Skeletal muscle tissue (tissue), 3 donors: ENCODE measurements at regions not wholly inside any gene's neighbourhood (a gene's known extent, or its start where the extent isn't known, plus 50 kb on each side); places are given as distances from the start of the nearest gene placed in this dataset.
"Not testable (repeated sequence)": the region's sequence is repeated elsewhere in the genome, so short reads cannot be mapped to it uniquely, and the experiment has no call there.

Experiments
- H3K27ac ChIP-seq: one replicate; pipeline ENCODE4 v1.7.0; 2013; ENCODE audit warnings: mild to moderate bottlenecking, low read depth, low read length, inconsistent platforms
- H3K27me3 ChIP-seq, 3 donors: one replicate each; pipeline ENCODE4 v1.7.0; 2013; ENCODE audit warnings: low read length in 3 of 3; ENCODE audit not compliant: control insufficient read depth in 3 of 3, insufficient read depth in 3 of 3
- H3K36me3 ChIP-seq, 3 donors: one replicate each; pipeline ENCODE4 v1.7.0; 2013; ENCODE audit warnings: low read length in 3 of 3; ENCODE audit not compliant: control insufficient read depth in 3 of 3, insufficient read depth in 3 of 3
- H3K4me1 ChIP-seq, 3 donors: one replicate each; pipeline ENCODE4 v1.7.0; 2013; ENCODE audit warnings: low read length in 3 of 3, mild to moderate bottlenecking in 3 of 3; ENCODE audit not compliant: control insufficient read depth in 3 of 3, insufficient read depth in 3 of 3
- H3K4me3 ChIP-seq, 3 donors: one replicate each; pipeline ENCODE4 v1.7.0; 2013; ENCODE audit warnings: low read length in 3 of 3
- H3K9ac ChIP-seq, 3 donors: one replicate each; pipeline ENCODE4 v1.7.0; 2013; ENCODE audit warnings: low read length in 3 of 3, mild to moderate bottlenecking in 3 of 3, moderate library complexity in 2 of 3, low read depth in 1 of 3
- H3K9me3 ChIP-seq, 3 donors: one replicate each; pipeline ENCODE4 v1.7.0; 2013; ENCODE audit warnings: low read length in 3 of 3; ENCODE audit not compliant: control insufficient read depth in 3 of 3
- donor health status: Osteomylitis.

DNA sequence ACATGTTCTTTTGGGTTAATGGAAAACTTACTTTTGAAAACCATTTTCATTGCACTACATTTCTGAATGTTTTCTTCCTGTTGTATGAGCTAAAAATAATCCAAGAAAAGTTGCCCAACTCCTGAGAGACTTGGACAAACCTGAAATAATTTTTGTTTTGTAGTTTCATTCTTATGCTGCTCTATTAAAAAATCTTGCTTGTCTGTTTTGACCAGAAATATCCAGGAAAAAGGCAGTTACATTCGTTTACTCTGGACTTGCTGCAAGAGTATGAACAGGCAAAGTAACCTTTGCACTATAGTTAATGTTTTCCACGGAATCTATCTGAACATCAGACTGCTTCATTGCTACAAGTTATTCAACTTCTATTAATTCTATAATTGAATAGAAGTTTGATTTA lies 200.1 kb upstream of the DAB2 start:
- no peak overlapping the region for H3K27ac ChIP-seq
- H3K4me1 ChIP-seq: no peaks in the 10 kb centered on the region
- no peaks in the 10 kb centered on the region for H3K36me3 ChIP-seq
- no peaks in the 10 kb centered on the region for H3K9me3 ChIP-seq
- H3K9ac ChIP-seq: no peak overlapping the region
- H3K4me3 ChIP-seq: no peak overlapping the region
- no peaks in the 10 kb centered on the region for H3K27me3 ChIP-seq

DNA sequence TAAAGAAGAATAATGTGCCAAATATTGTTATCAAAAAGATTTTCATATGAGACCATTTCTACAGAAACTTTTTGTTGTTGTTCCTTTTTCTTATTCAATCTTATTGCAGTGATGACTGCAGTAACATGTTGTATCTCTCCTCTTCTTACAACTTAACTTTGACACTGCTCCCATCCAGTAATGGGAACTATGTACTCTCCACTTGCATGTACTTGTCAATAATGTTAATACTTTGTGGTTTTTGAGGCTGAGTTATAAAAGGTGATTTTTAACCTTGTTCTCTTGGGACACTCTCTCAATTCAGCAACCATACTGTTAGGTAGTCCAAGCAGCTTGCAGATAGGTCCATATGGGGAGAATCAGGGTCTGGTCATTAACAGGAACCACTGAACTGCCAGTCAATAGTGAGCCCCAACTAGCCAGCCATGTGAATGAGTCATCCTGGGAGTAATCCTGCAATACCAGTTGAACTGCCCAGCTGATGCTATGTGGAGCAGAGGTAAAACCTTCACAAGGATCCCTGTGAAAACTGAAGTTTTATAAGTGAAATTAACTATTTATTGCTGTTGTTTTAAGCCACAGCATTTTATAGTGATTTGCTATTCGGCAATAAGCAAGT lies 199.6 kb upstream of the DAB2 start:
- Histone ChIP-seq H3K9ac (no peak overlapping the region), H3K27me3 (no peaks in the 10 kb centered on the region), H3K9me3 (no peaks in the 10 kb centered on the region), H3K4me1 (no peaks in the 10 kb centered on the region), H3K36me3 (no peaks in the 10 kb centered on the region), H3K4me3 (no peak overlapping the region), H3K27ac (no peak overlapping the region)

DNA sequence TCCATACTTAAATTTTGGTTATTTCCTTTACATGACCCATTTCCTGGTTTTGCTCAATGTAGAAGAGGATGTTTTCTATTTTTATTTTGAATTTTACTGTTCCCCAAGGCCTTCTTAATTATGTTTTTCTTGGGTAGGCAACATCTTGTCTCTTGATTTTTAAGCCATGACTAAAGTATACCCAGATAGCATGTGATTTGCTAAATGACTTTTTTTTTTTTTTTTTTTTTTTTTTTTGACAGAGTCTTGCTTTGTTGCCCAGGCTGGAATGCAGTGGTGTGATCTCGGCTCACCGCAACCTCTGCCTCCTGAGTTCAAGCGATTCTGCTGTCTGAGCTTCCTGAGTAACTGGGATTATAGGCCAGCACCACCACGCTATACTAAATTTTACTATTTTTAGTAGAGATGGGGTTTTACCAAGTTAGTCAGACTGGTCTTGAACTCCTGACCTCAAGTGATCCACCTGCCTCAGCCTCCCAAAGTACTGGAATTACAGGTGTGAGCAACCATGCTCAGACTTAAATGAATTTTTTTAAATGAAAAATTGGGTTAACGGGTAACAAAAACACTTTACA lies 198.6 kb upstream of the DAB2 start:
- Histone ChIP-seq H3K36me3 (no peaks in the 10 kb centered on the region), H3K4me1 (no peaks in the 10 kb centered on the region), H3K27me3 (no peaks in the 10 kb centered on the region)

DNA sequence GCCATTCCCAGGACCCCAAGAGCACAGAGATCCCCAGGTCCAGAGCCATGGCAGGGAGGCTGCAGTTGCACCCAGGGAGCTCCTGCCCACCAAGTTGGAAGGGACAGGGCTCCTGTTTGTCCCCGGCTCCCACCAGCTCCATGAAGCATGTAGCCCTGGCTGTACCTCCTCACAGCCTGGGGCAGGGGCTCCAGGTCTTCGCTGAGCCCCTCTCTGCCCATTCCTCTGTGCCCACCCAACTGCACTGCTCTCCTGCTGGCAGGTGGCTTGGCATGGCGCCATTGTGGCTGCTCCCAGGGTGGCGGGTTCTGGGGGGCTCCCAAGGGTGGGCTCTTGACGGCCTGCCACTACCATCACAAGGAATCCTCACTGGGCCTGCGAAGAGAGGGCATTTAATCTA lies 197.5 kb upstream of the DAB2 start:
- H3K9me3 ChIP-seq: no peaks in the 10 kb centered on the region
- no peak overlapping the region for H3K4me3 ChIP-seq
- H3K27me3 ChIP-seq: no peaks in the 10 kb centered on the region
- no peaks in the 10 kb centered on the region for H3K4me1 ChIP-seq
- no peak overlapping the region for H3K27ac ChIP-seq
- no peaks in the 10 kb centered on the region for H3K36me3 ChIP-seq
- no peak overlapping the region for H3K9ac ChIP-seq

More for the DNA sequence above, 198.6 kb upstream of the DAB2 start:
- no peak overlapping the region for H3K27ac ChIP-seq
- no peak overlapping the region for H3K4me3 ChIP-seq
- no peak overlapping the region for H3K9ac ChIP-seq
- no peaks in the 10 kb centered on the region for H3K9me3 ChIP-seq

DNA sequence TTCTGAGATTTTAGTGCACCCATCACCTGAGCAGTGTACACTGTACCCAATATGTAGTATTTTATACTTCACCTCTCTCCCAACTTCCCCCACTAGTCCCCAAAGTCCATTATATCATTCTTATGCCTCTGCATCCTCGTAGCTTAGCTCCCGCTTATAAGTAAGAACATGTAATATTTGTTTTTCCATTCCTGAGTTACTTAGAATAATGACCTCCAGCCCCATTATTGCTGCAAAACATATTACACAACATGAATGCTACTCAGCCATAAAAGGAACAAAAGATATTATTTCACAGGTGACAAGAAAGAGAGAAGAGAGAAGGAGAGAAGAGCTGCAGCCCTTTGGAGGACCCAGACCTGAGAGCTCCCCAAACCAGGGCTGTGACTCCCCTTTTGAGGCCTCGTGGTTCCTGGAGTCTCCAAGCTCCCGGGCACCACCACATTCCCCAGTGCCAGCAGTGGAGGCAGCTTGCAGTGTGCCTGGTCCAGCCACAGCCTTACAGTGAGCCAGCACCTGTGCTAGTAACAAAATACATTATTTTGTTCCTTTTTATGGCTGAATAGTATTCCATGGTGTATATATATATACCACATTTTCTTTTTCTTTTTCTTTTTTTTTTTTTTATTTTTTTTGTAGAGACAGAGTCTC lies 194.5 kb upstream of the DAB2 start:
- Histone ChIP-seq H3K9ac (no peak overlapping the region), H3K4me3 (no peak overlapping the region), H3K4me1 (no peaks in the 10 kb centered on the region), H3K27me3 (no peaks in the 10 kb centered on the region), H3K9me3 (no peaks in the 10 kb centered on the region), H3K27ac (no peak overlapping the region), H3K36me3 (no peaks in the 10 kb centered on the region)

DNA sequence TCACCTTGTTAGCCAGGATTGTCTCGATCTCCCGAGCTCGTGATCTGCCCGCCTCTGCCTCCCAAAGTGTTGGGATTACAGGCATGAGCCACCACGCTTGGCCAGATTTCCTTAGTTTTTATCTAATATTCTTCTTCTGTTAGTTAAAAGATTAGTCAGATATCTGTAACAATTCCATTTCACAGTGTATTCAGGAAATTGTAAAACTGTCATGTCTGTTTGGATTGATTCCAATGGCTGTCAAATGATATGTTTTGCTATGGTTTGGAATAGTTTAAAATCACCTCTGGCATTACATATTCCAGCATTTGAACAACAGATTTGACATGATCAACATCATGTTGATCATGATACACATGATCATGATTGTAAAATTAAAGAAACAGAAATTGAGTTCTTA lies 193.6 kb upstream of the DAB2 start:
- Histone ChIP-seq H3K9me3 (no peaks in the 10 kb centered on the region), H3K27me3 (no peaks in the 10 kb centered on the region), H3K36me3 (no peaks in the 10 kb centered on the region)

DNA sequence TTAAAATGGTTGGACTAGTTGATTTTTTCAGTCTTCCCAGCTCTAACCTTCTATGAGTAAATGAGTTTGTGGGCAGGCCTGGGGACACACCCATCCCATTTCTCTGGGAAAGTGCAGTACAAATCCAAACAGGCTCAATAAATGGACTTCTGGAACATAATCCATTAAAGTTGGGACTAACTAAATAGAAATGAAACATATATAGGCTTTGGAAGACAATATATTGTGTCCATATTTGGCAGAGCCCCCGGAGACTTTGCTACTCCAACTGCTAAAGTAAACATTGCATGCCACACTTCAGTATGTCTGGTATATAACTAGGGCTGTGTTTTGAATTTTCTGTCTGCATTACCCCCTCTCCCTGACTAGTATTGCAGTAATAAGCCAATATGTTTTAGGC lies 191.4 kb upstream of the DAB2 start:
- Histone ChIP-seq H3K36me3 (no peaks in the 10 kb centered on the region), H3K4me1 (no peaks in the 10 kb centered on the region), H3K9ac (no peak overlapping the region)

More for the DNA sequence above, 193.6 kb upstream of the DAB2 start:
- Histone ChIP-seq H3K27ac (no peak overlapping the region), H3K4me1 (no peaks in the 10 kb centered on the region), H3K9ac (no peak overlapping the region), H3K4me3 (no peak overlapping the region)

DNA sequence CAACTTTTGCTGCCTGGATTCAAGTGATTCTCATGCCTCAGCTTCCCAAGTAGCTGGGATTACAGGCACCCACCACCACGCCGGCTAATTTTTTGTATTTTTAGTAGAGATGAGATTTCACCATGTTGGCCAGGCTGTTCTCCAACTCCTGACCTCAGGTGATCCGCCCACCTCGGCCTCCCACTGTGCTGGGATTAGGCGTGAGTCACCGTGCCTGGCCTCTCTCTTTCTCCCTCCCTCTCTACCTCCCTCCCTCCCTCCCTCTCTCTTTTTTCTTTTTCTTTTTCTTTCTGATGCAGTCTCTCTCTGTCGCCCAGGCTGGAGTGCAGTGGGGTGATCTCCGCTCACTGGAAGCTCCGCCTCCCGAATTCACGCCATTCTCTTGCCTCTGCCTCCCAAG lies 186.3 kb upstream of the DAB2 start:
- H3K4me1 ChIP-seq, H3K4me3 ChIP-seq, H3K9me3 ChIP-seq, H3K27me3 ChIP-seq, H3K36me3 ChIP-seq, H3K27ac ChIP-seq, H3K9ac ChIP-seq: not testable (repeated sequence)

More for the DNA sequence above, 191.4 kb upstream of the DAB2 start:
- no peak overlapping the region for H3K27ac ChIP-seq
- no peaks in the 10 kb centered on the region for H3K9me3 ChIP-seq
- H3K27me3 ChIP-seq: no peaks in the 10 kb centered on the region
- H3K4me3 ChIP-seq: no peak overlapping the region

DNA sequence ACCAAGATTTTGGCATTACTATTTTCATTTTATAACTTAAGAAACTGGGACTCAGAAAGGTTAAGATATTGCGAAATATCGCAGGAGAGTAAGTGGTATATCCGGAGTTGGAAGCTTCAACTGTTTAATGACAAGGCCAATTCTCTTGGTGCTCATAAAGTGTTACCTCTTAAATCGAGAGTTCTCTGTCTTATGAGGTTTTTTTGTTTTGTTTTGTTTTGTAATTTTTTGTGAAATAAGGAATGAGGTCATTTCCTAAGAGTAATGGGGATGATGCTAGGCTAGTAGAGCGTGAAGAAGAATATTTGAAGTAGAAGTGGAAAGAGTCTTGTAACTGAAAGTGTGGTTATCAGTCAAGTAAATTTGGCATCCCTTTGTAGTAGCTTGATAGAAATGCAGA lies 183.2 kb upstream of the DAB2 start:
- H3K9me3 ChIP-seq: no peaks in the 10 kb centered on the region
- no peak overlapping the region for H3K4me3 ChIP-seq
- no peaks in the 10 kb centered on the region for H3K27me3 ChIP-seq
- no peaks in the 10 kb centered on the region for H3K36me3 ChIP-seq
- H3K9ac ChIP-seq: no peak overlapping the region
- no peaks in the 10 kb centered on the region for H3K4me1 ChIP-seq
- H3K27ac ChIP-seq: no peak overlapping the region

DNA sequence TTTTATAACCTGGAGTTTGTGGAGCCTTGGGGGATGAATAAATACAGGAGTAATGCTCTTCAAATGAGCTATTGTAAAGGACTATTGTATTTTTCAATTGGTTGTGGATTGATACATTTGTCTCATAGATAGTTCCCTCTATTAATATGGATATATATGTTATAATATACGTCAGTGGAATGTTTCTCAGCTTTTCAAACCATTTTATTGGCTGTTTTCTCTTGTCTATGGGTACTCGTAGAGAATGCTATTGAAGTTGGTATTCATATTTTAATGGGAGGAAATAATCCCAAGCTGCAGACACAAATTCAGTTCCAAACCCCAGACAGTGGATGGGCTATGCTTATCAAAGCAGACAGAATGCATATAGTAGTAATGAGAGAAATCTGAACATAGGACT lies 181.8 kb upstream of the DAB2 start:
- no peaks in the 10 kb centered on the region for H3K4me1 ChIP-seq
- no peak overlapping the region for H3K9ac ChIP-seq
- H3K27ac ChIP-seq: no peak overlapping the region
- no peak overlapping the region for H3K4me3 ChIP-seq
- H3K9me3 ChIP-seq: no peaks in the 10 kb centered on the region
- no peaks in the 10 kb centered on the region for H3K27me3 ChIP-seq
- no peaks in the 10 kb centered on the region for H3K36me3 ChIP-seq
